ENCODE measurements at regions not wholly inside any gene's neighbourhood (a gene's known extent, or its start where the extent isn't known, plus 50 kb on each side); places are given as distances from the start of the nearest gene placed in this dataset.

DNA sequence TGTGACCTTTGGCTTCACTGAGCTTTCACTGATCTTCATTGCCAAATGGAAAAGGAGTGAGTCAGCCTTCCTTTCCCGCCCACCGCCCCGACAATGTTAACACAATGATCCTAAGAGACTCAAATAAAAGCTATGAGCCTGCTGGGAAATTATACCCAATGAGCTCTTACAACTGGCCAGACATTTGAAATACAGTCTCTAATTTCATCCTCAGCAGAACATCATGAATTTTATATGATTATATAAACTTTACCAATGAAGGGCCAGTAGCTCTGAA, 252.5 kb downstream of the SIPA1L2 start:
- TF ChIP-seq TCF12 (IDR thresholded peaks at IDR 0.05; ENCODE audit: low read depth) (no peak), EP300 (IDR thresholded peaks at IDR 0.05; ENCODE audit: borderline replicate concordance) (peak; percentile 75), YY1 (IDR thresholded peaks at IDR 0.05; ENCODE audit: low read depth) (no peak), CEBPB (IDR thresholded peaks at IDR 0.05) (no peak), EGR1 (IDR thresholded peaks at IDR 0.05) (0 out of 2 replicates have a peak, but pooled peaks have one; percentile 47)
- TF ChIP-seq, protein P1, sequence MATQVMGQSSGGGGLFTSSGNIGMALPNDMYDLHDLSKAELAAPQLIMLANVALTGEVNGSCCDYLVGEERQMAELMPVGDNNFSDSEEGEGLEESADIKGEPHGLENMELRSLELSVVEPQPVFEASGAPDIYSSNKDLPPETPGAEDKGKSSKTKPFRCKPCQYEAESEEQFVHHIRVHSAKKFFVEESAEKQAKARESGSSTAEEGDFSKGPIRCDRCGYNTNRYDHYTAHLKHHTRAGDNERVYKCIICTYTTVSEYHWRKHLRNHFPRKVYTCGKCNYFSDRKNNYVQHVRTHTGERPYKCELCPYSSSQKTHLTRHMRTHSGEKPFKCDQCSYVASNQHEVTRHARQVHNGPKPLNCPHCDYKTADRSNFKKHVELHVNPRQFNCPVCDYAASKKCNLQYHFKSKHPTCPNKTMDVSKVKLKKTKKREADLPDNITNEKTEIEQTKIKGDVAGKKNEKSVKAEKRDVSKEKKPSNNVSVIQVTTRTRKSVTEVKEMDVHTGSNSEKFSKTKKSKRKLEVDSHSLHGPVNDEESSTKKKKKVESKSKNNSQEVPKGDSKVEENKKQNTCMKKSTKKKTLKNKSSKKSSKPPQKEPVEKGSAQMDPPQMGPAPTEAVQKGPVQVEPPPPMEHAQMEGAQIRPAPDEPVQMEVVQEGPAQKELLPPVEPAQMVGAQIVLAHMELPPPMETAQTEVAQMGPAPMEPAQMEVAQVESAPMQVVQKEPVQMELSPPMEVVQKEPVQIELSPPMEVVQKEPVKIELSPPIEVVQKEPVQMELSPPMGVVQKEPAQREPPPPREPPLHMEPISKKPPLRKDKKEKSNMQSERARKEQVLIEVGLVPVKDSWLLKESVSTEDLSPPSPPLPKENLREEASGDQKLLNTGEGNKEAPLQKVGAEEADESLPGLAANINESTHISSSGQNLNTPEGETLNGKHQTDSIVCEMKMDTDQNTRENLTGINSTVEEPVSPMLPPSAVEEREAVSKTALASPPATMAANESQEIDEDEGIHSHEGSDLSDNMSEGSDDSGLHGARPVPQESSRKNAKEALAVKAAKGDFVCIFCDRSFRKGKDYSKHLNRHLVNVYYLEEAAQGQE (IDR thresholded peaks at IDR 0.05; ENCODE audit: low read depth): no peak
- TF ChIP-seq, protein P2, sequence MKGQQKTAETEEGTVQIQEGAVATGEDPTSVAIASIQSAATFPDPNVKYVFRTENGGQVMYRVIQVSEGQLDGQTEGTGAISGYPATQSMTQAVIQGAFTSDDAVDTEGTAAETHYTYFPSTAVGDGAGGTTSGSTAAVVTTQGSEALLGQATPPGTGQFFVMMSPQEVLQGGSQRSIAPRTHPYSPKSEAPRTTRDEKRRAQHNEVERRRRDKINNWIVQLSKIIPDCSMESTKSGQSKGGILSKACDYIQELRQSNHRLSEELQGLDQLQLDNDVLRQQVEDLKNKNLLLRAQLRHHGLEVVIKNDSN (IDR thresholded peaks at IDR 0.05): no peak
